Jurkat, Clone E6-1 (cell line): ENCODE measurements at regions not wholly inside any gene's neighbourhood (a gene's known extent, or its start where the extent isn't known, plus 50 kb on each side); places are given as distances from the start of the nearest gene placed in this dataset.
"Not testable (repeated sequence)": the region's sequence is repeated elsewhere in the genome, so short reads cannot be mapped to it uniquely, and the experiment has no call there.

ENCODE experiments used
- DNase-seq: peaks from one replicate; pipeline ENCODE4 v3.0.0-alpha.2; 2011; ENCODE audit warnings: low read depth, low spot score
- H3K4me3 ChIP-seq: 2 replicates; pipeline ENCODE4 v1.5.1; 2011; ENCODE audit warnings: mild to moderate bottlenecking, low read length, control low read depth, moderate library complexity

- H3K4me3 ChIP-seq, result no peak overlapping the region
- no peak for DNase-seq
These were observed 217.3 kb upstream of the CCDC196 start for GRCh38 chr14:66268802-66269334.

- no peak overlapping the region for H3K4me3 ChIP-seq
- no peak for DNase-seq
These were observed 213.9 kb upstream of the CCDC196 start for GRCh38 chr14:66272221-66272620.

GRCh38 chr14:66273261-66273832 is 212.8 kb upstream of the CCDC196 start:
- DNase-seq, result no peak
- no peak overlapping the region for H3K4me3 ChIP-seq

GRCh38 chr14:66278418-66278817 is 207.8 kb upstream of the CCDC196 start:
- not testable (repeated sequence) for DNase-seq, H3K4me3 ChIP-seq

- H3K4me3 ChIP-seq, result no peak overlapping the region
- DNase-seq, result no peak
These were observed 205.0 kb upstream of the CCDC196 start for GRCh38 chr14:66281036-66281776.

- H3K4me3 ChIP-seq, result no peak overlapping the region
- DNase-seq, result no peak
These were observed 201.8 kb upstream of the CCDC196 start for GRCh38 chr14:66284346-66284745.

GRCh38 chr14:66288511-66288910 is 197.7 kb upstream of the CCDC196 start:
- no peak overlapping the region for H3K4me3 ChIP-seq
- DNase-seq, result no peak

GRCh38 chr14:66291756-66292155 is 194.4 kb upstream of the CCDC196 start:
- DNase-seq, result no peak
- H3K4me3 ChIP-seq, result no peak overlapping the region

- no peak for DNase-seq
- H3K4me3 ChIP-seq, result no peak overlapping the region
These were observed 192.6 kb upstream of the CCDC196 start for GRCh38 chr14:66293533-66294105.

- H3K4me3 ChIP-seq, result no peak overlapping the region
These were observed 190.8 kb upstream of the CCDC196 start for GRCh38 chr14:66295386-66295785.

GRCh38 chr14:66300886-66301285 is 185.3 kb upstream of the CCDC196 start:
- DNase-seq, result no peak
- no peak overlapping the region for H3K4me3 ChIP-seq

More at GRCh38 chr14:66295386-66295785, 190.8 kb upstream of the CCDC196 start:
- no peak for DNase-seq

GRCh38 chr14:66306101-66306500 is 180.1 kb upstream of the CCDC196 start:
- DNase-seq, result no peak
- no peak overlapping the region for H3K4me3 ChIP-seq

- DNase-seq, result no peak
- no peak overlapping the region for H3K4me3 ChIP-seq
These were observed 175.1 kb upstream of the CCDC196 start for GRCh38 chr14:66311058-66311457.

- H3K4me3 ChIP-seq, result no peak overlapping the region
- no peak for DNase-seq
These were observed 174.2 kb upstream of the CCDC196 start for GRCh38 chr14:66311990-66312389.

- DNase-seq, result no peak
- no peak overlapping the region for H3K4me3 ChIP-seq
These were observed 173.7 kb upstream of the CCDC196 start for GRCh38 chr14:66312451-66312850.

GRCh38 chr14:66315098-66315497 is 171.1 kb upstream of the CCDC196 start:
- no peak overlapping the region for H3K4me3 ChIP-seq
- DNase-seq, result no peak

- DNase-seq, result no peak
- H3K4me3 ChIP-seq, result no peak overlapping the region
These were observed 170.6 kb upstream of the CCDC196 start for GRCh38 chr14:66315548-66315947.

GRCh38 chr14:66322564-66322963 is 163.6 kb upstream of the CCDC196 start:
- no peak overlapping the region for H3K4me3 ChIP-seq
- DNase-seq, result no peak

GRCh38 chr14:66330228-66330627 is 155.9 kb upstream of the CCDC196 start:
- H3K4me3 ChIP-seq, result no peak overlapping the region
- no peak for DNase-seq

- DNase-seq, result no peak
- no peak overlapping the region for H3K4me3 ChIP-seq
These were observed 155.3 kb upstream of the CCDC196 start for GRCh38 chr14:66330916-66331315.
